ENCODE measurements at regions not wholly inside any gene's neighbourhood (a gene's known extent, or its start where the extent isn't known, plus 50 kb on each side); places are given as distances from the start of the nearest gene placed in this dataset.

DNA sequence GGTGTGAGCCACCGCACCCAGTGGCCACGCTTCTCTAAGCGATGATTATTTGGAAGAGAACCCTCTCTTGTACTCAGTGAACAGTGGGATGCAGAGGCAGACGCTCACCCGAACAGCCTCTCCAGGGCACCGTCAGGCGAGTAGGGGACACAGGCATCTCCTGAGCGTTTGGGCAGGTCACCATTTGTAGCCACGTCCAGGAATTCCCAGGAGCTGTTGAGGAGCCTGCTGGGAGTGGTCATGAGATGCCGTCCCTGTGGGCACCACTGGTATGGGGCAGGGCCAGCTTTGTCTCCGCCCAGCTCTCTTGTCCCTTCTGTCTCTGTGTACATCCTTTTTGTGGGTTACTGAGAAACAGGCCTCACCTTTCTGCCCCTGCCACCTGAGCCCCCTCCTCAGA, 81.3 kb upstream of the ZNF469 start:
- no CpG with 5 or more reads among the region's 11 CpGs for WGBS (ENCODE audit: extremely low coverage, insufficient read length, low lambda C conversion rate)
- peaks cover 0 to 4% (median under 1%) of the 10 kb centered on the region in 3 experiments; a peak in 3 of 7 replicates for H3K36me3 Mint-ChIP-seq (ENCODE audit: insufficient read depth in 1 of 3, low read depth in 3 of 3)
- Histone ChIP-seq H2BK20ac (ENCODE audit: low read depth, low read length, poor library complexity, severe bottlenecking) (no peak overlapping the region), H3K23ac (ENCODE audit: insufficient read length, low read depth, low read length) (no peak overlapping the region), H3K4ac (ENCODE audit: low read depth, low read length) (no peak overlapping the region), H3K9ac (ENCODE audit: extremely low read depth, insufficient read length, low read length) (no peak overlapping the region), H3K27me3 (ENCODE audit: insufficient read depth, low read length) (no peaks in the 10 kb centered on the region), H3K18ac (ENCODE audit: insufficient read length, low read depth, low read length) (no peak overlapping the region), H3K23me2 (ENCODE audit: insufficient read length, low read depth, low read length, poor library complexity, severe bottlenecking) (no peaks in the 10 kb centered on the region), H3T11ph (ENCODE audit: low read length) (no peak overlapping the region), H3K4me1 (ENCODE audit: insufficient read depth, low read length) (no peaks in the 10 kb centered on the region), H3K4me2 (ENCODE audit: insufficient read depth, insufficient read length, low read length) (no peak overlapping the region), H4K5ac (ENCODE audit: insufficient read length, low read depth, low read length) (no peak overlapping the region), H2BK120ac (ENCODE audit: low read depth, low read length, poor library complexity, severe bottlenecking) (no peak overlapping the region), H2AFZ (ENCODE audit: low read length) (no peak overlapping the region), H3K9me3 (ENCODE audit: control insufficient read depth, low read depth, low read length) (no peaks in the 10 kb centered on the region), H3K14ac (ENCODE audit: insufficient read depth, low read length) (no peak overlapping the region), H2BK15ac (ENCODE audit: low read depth, low read length) (no peak overlapping the region), H3K27ac (ENCODE audit: insufficient read length, low read depth, low read length) (no peak overlapping the region), H3K56ac (ENCODE audit: insufficient read length, low read depth, low read length) (no peak overlapping the region), H4K91ac (ENCODE audit: insufficient read length, low read depth, low read length) (no peak overlapping the region), H2AK5ac (ENCODE audit: insufficient read length, low read length) (no peak overlapping the region), H2BK12ac (ENCODE audit: insufficient read length, low read depth, low read length) (no peak overlapping the region), H4K8ac (replicated peaks; ENCODE audit: insufficient read length, low read depth, low read length) (no peak overlapping the region), H4K20me1 (ENCODE audit: control insufficient read depth, insufficient read depth, insufficient read length) (no peaks in the 10 kb centered on the region), H3K79me1 (ENCODE audit: insufficient read depth, low read depth, low read length, poor library complexity, severe bottlenecking) (no peaks in the 10 kb centered on the region), H2BK5ac (ENCODE audit: insufficient read length, low read length) (no peak overlapping the region), H3K79me2 (ENCODE audit: insufficient read depth, low read length) (no peaks in the 10 kb centered on the region)
- H3K27me3 Mint-ChIP-seq (ENCODE audit: low read depth) = peaks cover 8% of the 10 kb centered on the region
- no peak for DNase-seq
- peaks cover 8 to 15% of the 10 kb centered on the region in 2 experiments for H3K9me3 Mint-ChIP-seq
- H3K4me1 Mint-ChIP-seq = no peaks in the 10 kb centered on the region
- H3K27ac Mint-ChIP-seq = no peak overlapping the region
- TF ChIP-seq, protein P1, sequence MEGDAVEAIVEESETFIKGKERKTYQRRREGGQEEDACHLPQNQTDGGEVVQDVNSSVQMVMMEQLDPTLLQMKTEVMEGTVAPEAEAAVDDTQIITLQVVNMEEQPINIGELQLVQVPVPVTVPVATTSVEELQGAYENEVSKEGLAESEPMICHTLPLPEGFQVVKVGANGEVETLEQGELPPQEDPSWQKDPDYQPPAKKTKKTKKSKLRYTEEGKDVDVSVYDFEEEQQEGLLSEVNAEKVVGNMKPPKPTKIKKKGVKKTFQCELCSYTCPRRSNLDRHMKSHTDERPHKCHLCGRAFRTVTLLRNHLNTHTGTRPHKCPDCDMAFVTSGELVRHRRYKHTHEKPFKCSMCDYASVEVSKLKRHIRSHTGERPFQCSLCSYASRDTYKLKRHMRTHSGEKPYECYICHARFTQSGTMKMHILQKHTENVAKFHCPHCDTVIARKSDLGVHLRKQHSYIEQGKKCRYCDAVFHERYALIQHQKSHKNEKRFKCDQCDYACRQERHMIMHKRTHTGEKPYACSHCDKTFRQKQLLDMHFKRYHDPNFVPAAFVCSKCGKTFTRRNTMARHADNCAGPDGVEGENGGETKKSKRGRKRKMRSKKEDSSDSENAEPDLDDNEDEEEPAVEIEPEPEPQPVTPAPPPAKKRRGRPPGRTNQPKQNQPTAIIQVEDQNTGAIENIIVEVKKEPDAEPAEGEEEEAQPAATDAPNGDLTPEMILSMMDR (conservative IDR thresholded peaks at IDR 0.05) = no peak
- no peak overlapping the region for H3K4me3 Mint-ChIP-seq

All from H9 (cell line).